ENCODE measurements at regions not wholly inside any gene's neighbourhood (a gene's known extent, or its start where the extent isn't known, plus 50 kb on each side); places are given as distances from the start of the nearest gene placed in this dataset.
A peak's percentile ranks its signal among the peaks of the same experiment; 100 is the strongest.

DNA sequence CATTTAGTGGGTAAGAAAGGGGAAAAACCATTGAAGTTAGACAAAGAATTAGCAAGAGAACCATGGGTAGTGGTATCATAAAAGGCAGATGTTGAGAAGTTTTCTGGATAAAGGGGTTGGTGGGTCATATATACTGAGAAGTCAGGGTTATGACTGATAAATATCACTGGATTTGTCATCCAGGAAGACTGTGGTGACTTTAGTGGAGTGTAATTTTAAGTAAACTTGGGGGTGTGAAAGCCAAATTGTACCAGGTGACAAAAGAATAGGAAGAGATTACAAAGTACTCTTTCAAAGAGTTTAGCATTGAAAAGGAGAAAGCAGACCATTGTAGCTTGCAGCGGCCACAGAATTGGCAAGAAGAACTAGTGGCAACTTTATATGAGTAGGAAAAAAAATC is 315.2 kb upstream of the DMAC1 start:
- no peak for TF ChIP-seq JUND (IDR thresholded peaks at IDR 0.05; ENCODE audit: low read depth)
- in situ Hi-C loops (cut with HindIII; ENCODE audit: low pct_unique_long_range_greater_than_20kb, low sequenced_read_pairs) = no loop called here
- no peak for DNase-seq (ENCODE audit: low read depth in 1 of 2, low spot score in 1 of 2)

DNA sequence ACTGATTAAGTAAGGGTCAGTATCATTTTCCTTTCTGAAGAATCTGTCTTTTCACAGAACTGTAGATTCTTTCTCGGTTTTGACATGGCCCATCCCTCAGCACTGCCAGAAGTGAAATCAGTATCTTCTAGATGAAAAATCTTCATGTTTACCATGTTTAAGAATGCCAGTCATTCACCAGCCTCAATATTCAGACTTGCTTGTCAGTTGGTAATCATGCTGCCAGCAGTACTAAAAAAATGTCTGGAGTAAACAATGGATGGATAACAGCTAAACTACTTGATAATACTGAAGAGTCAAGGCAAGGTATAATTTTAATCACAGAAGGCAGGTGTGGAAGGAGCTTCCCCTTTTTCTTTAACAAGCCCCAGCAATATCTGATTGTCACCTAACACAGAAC is 306.8 kb upstream of the DMAC1 start:
- DNase-seq (ENCODE audit: low read depth in 1 of 2, low spot score in 1 of 2) = no peak
- TF ChIP-seq JUND (IDR thresholded peaks at IDR 0.05; ENCODE audit: low read depth) = no peak
- in situ Hi-C loops (cut with HindIII; ENCODE audit: low pct_unique_long_range_greater_than_20kb, low sequenced_read_pairs) = no loop called here

DNA sequence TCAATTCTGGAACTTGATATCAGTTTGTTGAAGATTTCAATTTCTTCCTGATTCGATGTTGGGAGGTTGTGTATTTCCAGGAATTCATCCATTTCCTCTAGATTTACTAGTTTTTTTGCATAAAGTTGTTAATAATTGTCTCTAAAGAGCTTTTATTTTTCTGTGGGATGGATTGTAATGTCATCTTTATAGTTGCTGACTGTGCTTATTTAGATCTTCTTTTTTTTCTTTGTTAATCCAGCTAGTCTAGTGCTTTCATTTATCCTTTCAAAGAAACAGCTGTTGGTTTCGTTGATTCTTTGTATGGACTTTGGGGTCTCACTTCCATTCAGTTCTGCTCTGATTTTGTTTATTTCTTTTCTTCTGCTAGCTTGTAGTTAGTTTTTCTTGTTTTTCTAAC is 302.0 kb upstream of the DMAC1 start:
- in situ Hi-C loops (cut with HindIII; ENCODE audit: low pct_unique_long_range_greater_than_20kb, low sequenced_read_pairs) = no loop called here
- no peak for TF ChIP-seq JUND (IDR thresholded peaks at IDR 0.05; ENCODE audit: low read depth)
- no peak for DNase-seq (ENCODE audit: low read depth in 1 of 2, low spot score in 1 of 2)

DNA sequence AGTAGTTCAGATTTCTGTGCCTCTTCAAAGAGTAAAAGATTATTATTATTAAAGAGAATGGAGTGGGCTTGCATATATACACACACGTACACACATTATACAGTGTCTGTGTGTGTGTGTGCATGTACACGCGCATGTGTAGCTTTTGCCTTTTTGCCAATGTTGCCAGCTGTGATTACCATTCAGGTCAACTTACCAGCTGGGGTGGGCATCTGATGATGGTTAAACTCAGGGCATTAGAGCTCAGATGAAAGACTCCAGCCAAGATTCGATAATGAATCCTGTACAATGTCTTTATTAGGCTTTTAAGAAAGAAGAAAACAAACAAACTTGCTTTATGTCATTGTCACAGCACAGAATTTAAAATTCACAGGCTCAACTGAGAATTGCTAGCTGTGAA is 296.5 kb upstream of the DMAC1 start:
- in situ Hi-C loops (cut with HindIII; ENCODE audit: low pct_unique_long_range_greater_than_20kb, low sequenced_read_pairs) = no loop called here
- no peak for DNase-seq (ENCODE audit: low read depth in 1 of 2, low spot score in 1 of 2)
- TF ChIP-seq JUND (IDR thresholded peaks at IDR 0.05; ENCODE audit: low read depth) = no peak

DNA sequence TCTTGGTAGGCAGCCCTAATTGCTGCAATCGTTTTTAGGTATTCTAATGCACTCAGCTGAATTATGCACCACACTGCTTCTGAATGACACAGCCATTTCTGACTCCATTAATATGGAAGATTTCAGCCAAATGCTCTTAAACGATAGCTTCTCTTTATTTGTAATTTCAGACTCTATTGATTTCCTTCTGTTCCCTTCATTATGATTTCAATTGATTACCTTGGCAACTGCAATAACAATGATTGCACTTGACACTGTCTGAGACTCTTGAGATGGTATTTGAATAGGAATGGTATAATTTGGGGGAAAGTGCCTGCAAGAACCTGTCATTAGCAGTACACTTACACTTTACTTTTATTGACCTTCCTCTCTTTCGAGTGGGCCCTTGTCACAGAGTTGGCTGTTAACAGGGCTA is 296.1 kb upstream of the DMAC1 start:
- DNase-seq (ENCODE audit: low read depth in 1 of 2, low spot score in 1 of 2) = no peak
- no peak for TF ChIP-seq JUND (IDR thresholded peaks at IDR 0.05; ENCODE audit: low read depth)
- in situ Hi-C loops (cut with HindIII; ENCODE audit: low pct_unique_long_range_greater_than_20kb, low sequenced_read_pairs) = no loop called here

DNA sequence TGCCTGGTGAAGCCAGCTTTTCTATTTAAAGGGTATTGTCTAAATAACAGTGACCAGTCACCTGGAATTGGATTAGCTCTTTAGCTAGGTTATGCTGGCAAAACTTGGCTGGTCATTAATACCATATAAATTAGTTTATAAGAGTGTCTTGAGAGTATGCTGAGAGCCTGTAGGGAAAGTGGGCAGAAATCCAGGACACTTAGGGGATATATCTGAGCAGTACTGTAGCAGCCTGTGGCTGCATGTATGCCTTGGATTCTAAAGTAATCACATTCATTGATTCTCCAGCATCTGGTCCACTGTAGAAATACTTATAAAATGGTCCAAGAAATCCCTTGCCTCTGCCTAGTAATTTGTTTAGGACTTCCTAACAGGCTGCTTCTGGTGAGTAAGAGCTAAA is 288.9 kb upstream of the DMAC1 start:
- in situ Hi-C loops (cut with HindIII; ENCODE audit: low pct_unique_long_range_greater_than_20kb, low sequenced_read_pairs) = no loop called here
- no peak for DNase-seq (ENCODE audit: low read depth in 1 of 2, low spot score in 1 of 2)
- TF ChIP-seq JUND (IDR thresholded peaks at IDR 0.05; ENCODE audit: low read depth) = no peak

DNA sequence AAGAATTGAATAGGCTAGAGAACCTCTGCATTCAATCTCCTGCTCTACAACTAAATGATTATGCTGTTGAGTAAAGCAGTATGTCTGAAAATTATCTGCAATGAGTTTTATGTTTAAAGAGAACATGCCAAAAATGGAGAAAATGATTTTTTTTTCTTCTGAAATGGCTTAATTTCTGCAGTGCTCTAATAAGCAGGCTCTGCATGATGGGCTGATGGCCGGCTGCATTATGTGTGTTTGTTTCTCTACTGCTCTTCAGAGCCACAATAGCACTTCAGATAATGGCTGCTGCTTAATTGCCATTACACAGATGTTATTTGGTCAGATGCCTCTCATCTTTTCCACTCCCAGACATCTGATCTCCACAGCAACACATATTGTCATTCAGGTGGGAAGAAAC is 286.4 kb upstream of the DMAC1 start:
- no peak for TF ChIP-seq JUND (IDR thresholded peaks at IDR 0.05; ENCODE audit: low read depth)
- in situ Hi-C loops (cut with HindIII; ENCODE audit: low pct_unique_long_range_greater_than_20kb, low sequenced_read_pairs) = no loop called here
- no peak for DNase-seq (ENCODE audit: low read depth in 1 of 2, low spot score in 1 of 2)

DNA sequence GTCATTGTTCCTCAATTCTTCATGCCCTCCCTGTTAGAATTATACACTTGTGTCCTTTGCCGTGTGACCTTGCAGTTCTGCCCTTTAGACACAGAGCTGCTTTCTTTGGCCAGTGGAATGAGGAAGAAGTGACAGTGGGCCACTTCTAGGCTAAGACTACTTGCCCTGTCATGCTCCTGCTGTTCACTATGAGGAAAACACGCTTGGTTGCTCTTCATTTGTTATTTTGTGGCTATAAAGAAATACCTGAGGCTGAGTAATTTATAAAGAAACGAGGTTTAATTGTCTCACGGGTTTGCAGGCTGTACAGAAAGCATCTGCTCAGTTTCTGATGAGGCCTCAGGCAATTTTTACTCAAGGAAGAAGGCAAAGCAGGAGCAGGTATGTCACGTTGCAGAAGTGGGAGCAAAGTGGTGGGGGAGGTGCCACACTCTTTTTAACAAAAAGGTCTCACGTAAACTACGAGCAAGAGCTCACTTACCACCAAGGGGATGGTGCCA is 279.1 kb upstream of the DMAC1 start:
- TF ChIP-seq JUND (IDR thresholded peaks at IDR 0.05; ENCODE audit: low read depth) = no peak
- peak in 1 of 2 experiments; percentile 12 for DNase-seq (ENCODE audit: low read depth in 1 of 2, low spot score in 1 of 2)
- in situ Hi-C loops (cut with HindIII; ENCODE audit: low pct_unique_long_range_greater_than_20kb, low sequenced_read_pairs) = no loop called here

DNA sequence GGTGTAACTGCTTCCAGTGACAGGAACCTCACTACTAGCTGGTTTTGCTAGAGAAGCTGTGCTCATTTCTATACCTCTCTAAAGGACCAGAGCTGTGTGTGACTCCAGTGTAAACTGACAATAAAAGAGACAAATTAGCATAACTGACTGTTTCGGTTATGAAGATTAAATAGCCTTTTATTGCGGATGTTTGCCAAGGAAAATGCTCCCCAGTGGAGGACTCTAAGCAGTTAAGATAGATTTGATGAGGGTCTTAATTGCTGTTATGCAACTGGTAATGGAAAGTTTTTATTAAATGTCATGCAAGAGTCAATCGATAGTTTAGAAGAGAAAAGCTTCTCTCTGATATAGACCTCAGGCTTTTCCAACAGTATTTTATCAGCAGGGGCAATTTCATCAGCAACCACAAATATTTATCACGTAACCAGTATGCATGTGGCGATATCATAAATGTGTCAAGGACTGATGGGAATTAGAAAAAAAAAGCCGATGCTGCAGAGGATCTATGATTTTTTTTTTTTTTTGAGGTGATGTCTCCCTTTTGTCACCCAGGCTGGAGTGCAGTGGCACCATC is 275.2 kb upstream of the DMAC1 start:
- DNase-seq (ENCODE audit: low read depth in 1 of 2, low spot score in 1 of 2) = no peak

DNA sequence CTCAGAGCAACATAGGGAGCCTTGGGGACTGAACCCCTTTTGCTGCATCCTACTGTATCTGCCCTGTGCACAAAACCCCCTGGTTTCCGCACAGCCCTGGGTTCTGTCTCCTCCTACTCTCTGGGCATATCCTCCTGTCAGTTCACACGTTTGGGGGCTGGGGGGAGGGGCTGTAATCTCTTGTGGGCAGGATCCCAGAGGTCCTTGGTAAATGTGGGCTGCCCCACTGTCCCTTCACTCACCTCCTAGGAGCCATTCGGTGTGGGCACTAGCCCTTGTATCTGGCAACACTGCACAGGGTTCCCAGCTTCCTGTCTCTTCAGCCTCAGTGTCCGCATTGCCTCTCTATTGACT is 271.8 kb upstream of the DMAC1 start:
- DNase-seq (ENCODE audit: low read depth in 1 of 2, low spot score in 1 of 2) = no peak
- in situ Hi-C loops (cut with HindIII; ENCODE audit: low pct_unique_long_range_greater_than_20kb, low sequenced_read_pairs) = no loop called here
- no peak for TF ChIP-seq JUND (IDR thresholded peaks at IDR 0.05; ENCODE audit: low read depth)

More for the DNA sequence above, 275.2 kb upstream of the DMAC1 start:
- TF ChIP-seq JUND (IDR thresholded peaks at IDR 0.05; ENCODE audit: low read depth) = no peak
- in situ Hi-C loops (cut with HindIII; ENCODE audit: low pct_unique_long_range_greater_than_20kb, low sequenced_read_pairs) = no loop called here

DNA sequence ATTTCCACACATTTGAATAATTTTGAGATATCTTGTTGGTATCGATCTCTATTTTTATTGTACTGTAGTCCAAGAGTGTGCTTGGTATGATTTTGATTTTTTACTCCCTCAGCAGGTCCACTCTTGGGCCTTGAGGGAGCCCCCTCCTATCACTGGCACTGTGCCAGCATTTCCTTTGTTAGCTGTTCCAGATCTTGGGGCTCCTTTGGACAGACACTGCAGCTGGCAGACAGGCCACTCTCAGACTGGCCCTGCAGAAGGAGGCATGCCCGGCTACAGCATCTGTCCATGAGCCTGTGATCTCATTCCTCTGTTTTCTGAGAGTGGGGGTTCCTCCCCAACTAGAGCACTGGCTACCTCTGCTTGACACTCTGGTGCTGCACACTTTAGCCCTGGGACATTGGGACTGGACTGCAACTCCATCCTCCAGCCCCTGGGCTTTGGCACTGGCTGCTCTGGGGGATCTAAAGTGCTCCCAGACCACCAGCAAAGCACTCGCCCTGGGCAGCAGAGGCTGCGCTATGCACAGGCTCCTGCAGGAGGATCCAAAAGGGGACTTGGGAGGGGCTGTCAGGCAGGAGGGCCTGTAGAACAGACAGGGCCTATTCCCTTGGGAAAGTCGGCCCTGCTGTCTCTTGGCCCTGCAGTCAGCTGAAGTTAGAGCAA is 271.3 kb upstream of the DMAC1 start:
- TF ChIP-seq JUND (IDR thresholded peaks at IDR 0.05; ENCODE audit: low read depth) = no peak
- no peak for DNase-seq (ENCODE audit: low read depth in 1 of 2, low spot score in 1 of 2)
- in situ Hi-C loops (cut with HindIII; ENCODE audit: low pct_unique_long_range_greater_than_20kb, low sequenced_read_pairs) = no loop called here

DNA sequence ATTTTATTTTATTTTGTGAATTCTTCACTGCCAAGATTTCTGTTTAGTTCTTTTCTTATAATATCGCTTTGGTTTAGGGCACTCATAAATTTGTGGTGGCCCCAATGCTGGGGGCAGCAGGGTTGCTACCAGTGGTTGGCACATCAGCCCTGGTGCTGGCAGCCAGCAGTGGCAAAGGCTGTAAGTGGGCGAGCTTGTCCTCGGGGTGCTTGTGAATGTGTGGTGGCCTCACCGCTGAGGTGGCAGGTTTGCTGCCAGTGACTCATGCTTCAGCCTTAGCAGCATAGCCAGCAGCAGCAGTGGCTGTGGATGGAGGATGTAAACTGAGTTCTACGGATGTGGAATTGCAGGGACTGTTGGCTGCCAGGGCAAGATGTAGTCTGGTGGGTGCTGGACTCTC is 262.9 kb upstream of the DMAC1 start:
- TF ChIP-seq JUND (IDR thresholded peaks at IDR 0.05; ENCODE audit: low read depth) = no peak
- in situ Hi-C loops (cut with HindIII; ENCODE audit: low pct_unique_long_range_greater_than_20kb, low sequenced_read_pairs) = no loop called here

DNA sequence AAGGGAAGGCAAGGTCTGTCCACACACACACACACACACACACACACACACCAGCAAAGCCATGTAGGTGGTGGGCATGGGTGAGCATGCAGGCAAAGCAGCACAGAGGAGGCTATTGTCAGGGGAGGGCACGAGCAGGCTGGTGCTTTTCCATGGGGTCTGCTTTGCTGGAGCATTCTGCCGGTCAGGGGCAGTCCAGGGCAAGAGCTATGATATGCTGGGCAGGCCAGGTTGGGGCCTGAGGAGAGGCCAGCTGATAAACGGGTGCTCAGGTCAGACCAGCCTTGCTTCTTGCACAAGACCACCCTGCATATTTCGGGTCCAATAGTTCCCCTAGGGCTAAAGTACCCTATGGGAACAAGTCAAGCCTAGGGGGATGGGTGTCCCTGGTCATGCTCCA is 253.9 kb upstream of the DMAC1 start:
- no peak for TF ChIP-seq JUND (IDR thresholded peaks at IDR 0.05; ENCODE audit: low read depth)
- in situ Hi-C loops (cut with HindIII; ENCODE audit: low pct_unique_long_range_greater_than_20kb, low sequenced_read_pairs) = no loop called here

More for the DNA sequence above, 262.9 kb upstream of the DMAC1 start:
- DNase-seq (ENCODE audit: low read depth in 1 of 2, low spot score in 1 of 2) = no peak

DNA sequence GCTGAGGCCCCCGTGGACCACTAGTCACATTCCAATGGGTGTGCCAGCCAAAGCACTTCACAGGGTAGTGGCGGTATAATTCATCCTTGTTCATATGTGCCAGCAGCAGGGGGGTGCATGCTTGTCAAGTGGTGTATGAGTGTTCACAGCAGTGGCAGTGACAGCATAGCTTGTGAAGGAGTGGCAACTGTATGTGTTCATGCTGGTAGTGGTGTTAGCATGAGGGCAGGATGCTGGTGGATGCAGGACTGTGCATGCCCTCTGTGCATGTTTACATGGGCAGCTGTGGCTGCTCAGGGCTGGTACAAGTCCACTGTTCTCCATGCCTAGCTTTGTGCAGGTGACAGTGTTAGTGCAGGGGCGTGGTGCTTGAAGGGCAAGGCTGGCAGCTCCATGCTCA is 253.4 kb upstream of the DMAC1 start:
- in situ Hi-C loops (cut with HindIII; ENCODE audit: low pct_unique_long_range_greater_than_20kb, low sequenced_read_pairs) = no loop called here

More for the DNA sequence above, 253.9 kb upstream of the DMAC1 start:
- DNase-seq (ENCODE audit: low read depth in 1 of 2, low spot score in 1 of 2) = no peak

More for the DNA sequence above, 253.4 kb upstream of the DMAC1 start:
- TF ChIP-seq JUND (IDR thresholded peaks at IDR 0.05; ENCODE audit: low read depth) = no peak
- DNase-seq (ENCODE audit: low read depth in 1 of 2, low spot score in 1 of 2) = no peak

All from T47D (cell line).